HUES48 (cell line): ENCODE measurements at regions not wholly inside any gene's neighbourhood (a gene's known extent, or its start where the extent isn't known, plus 50 kb on each side); places are given as distances from the start of the nearest gene placed in this dataset.
"Not testable (repeated sequence)": the region's sequence is repeated elsewhere in the genome, so short reads cannot be mapped to it uniquely, and the experiment has no call there.

Source experiments
- H3K27ac ChIP-seq: one replicate; pipeline ENCODE4 v1.7.0; 2013; ENCODE audit warnings: low read depth, low read length, inconsistent platforms
- H3K27me3 ChIP-seq: 2 replicates; pipeline ENCODE4 v1.6.1; 2013; ENCODE audit warnings: mild to moderate bottlenecking, low read length; ENCODE audit not compliant: control insufficient read depth, insufficient read depth
- H3K36me3 ChIP-seq: 2 replicates; pipeline ENCODE4 v1.6.1; 2013; ENCODE audit warnings: low read length; ENCODE audit not compliant: control insufficient read depth, insufficient read depth
- H3K4me1 ChIP-seq: 2 replicates; pipeline ENCODE4 v1.6.1; 2013; ENCODE audit warnings: mild to moderate bottlenecking, low read length; ENCODE audit not compliant: control insufficient read depth, insufficient read depth
- H3K4me3 ChIP-seq: 2 replicates; pipeline ENCODE4 v1.5.1; 2013; ENCODE audit warnings: mild to moderate bottlenecking, low read depth, low read length
- H3K9ac ChIP-seq: 2 replicates; pipeline ENCODE4 v1.6.1; 2013; ENCODE audit warnings: mild to moderate bottlenecking, low read depth, low read length, moderate library complexity
- H3K9me3 ChIP-seq: 2 replicates; pipeline ENCODE4 v1.6.1; 2013; ENCODE audit warnings: low read length; ENCODE audit not compliant: control insufficient read depth, insufficient read depth

DNA sequence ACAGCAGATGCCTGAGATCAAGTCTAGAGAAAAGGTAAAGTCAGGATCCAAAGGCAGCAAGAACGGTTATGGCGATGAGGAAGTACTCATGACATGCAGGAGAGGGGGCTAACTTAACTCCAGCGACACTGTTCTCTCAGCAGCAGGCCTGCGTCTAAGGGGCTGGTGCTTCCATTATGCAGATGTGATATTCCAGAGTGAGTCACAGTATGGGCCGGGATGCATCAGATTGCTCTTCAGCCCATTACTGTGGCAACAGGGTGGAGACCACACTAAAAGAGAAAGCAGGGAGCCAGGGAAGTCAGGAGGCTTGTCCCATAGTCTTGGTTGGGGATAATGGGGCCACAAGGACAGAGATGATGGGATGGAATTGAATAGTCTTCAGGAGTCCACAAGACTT lies 151.8 kb upstream of the NTF3 start:
- Histone ChIP-seq H3K9me3 (no peaks in the 10 kb centered on the region), H3K27ac (no peak overlapping the region), H3K4me1 (no peaks in the 10 kb centered on the region), H3K9ac (no peak overlapping the region), H3K4me3 (no peak overlapping the region), H3K36me3 (no peaks in the 10 kb centered on the region), H3K27me3 (no peaks in the 10 kb centered on the region)

DNA sequence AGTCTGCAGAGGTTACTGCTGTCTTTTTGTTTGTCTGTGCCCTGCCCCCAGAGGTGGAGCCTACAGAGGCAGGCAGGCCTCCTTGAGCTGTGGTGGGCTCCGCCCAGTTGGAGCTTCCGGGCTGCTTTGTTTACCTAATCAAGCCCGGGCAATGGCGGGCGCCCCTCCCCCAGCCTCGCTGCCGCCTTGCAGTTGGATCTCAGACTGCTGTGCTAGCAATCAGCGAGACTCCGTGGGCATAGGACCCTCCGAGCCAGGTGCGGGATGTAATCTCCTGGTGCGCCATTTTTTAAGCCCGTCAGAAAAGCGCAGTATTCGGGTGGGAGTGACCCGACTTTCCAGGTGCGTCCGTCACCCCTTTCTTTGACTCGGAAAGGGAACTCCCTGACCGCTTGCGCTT lies 141.5 kb upstream of the NTF3 start:
- H3K36me3 ChIP-seq, H3K27ac ChIP-seq, H3K4me1 ChIP-seq, H3K9ac ChIP-seq, H3K9me3 ChIP-seq, H3K4me3 ChIP-seq, H3K27me3 ChIP-seq: not testable (repeated sequence)

DNA sequence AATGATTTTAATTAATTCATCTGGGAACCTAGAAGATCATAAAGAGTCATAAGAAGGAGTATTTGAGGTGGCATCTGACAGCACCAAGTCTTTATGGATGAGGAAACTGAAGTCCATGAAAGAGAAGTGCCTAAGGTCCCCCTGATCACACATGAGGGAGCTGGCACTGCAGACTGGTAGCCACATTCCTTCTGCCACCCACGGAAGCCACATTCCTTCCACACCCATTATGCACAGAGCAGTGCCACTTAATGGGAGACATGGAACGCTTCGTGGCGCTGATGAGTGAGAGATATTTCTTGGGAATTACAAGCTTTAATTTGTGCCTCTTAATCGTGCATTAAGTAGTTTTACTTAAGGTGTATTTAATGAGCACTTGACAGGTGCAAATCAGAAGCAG lies 139.3 kb upstream of the NTF3 start:
- Histone ChIP-seq H3K27me3 (no peaks in the 10 kb centered on the region), H3K27ac (no peak overlapping the region), H3K9ac (no peak overlapping the region), H3K36me3 (no peaks in the 10 kb centered on the region), H3K4me1 (peaks cover 13% of the 10 kb centered on the region), H3K4me3 (no peak overlapping the region), H3K9me3 (peaks cover 6% of the 10 kb centered on the region; the same call in 1 of the 2 replicates)

DNA sequence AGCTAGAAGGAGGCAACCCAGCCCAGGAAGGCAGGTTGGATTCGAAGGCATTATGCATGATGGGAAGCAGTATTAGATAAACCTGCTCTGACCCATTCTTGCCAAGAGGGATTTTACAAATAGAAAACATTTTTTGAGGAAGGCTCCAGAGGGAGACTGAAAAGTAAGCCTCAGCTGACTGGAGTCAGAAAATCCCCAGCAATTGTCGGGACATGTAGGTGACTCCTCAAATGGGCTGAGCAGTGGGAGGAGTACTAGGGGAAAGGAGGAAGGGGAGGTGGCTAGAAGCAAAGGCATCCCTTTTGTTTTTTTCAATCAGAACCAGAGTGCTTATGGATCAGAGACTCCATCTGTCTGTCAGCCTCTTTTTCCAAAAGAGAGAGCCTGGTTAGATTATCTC lies 138.1 kb upstream of the NTF3 start:
- Histone ChIP-seq H3K27ac (no peak overlapping the region), H3K27me3 (no peaks in the 10 kb centered on the region), H3K4me1 (peaks cover 16% of the 10 kb centered on the region), H3K9ac (no peak overlapping the region), H3K36me3 (no peaks in the 10 kb centered on the region), H3K9me3 (peaks cover 6% of the 10 kb centered on the region; the same call in 1 of the 2 replicates), H3K4me3 (no peak overlapping the region)

DNA sequence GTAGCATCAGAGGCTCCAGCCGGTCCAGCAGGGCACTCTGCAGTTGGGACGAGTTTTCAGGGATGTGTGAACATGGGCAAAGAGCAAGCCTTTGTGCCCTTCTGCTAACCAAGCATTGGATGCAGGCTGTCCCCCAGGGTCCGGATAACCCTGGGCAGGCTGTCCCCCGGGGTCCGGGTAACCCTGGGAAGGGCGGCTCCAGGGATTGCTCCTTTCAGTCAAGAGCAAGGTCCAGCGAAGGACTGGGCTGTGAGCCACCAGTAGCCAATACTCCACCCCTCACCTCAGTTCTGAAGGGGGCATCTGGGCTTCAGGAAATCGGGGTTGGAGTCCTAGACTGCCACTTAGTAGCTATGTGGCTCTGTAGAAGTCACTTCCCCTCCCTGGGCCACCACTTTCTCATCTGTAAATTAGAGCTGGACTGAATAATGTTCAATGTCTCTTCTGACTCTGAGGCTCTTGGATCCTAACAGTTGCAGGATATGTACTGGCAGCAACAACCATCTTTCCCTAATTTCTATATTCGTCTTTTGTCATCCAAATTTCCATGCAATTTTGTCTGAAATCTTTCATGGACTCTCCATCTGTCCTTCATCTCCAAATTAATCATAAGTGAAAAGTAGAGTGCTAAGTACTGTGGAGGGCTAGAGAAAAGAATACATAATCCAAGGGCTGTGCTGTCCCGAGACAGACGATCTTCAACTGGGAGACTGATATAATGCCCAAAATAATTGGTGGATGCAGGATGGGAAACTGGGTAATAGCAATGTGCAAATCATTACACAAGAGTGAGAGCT lies 137.4 kb upstream of the NTF3 start:
- Histone ChIP-seq H3K4me1 (peaks cover 16% of the 10 kb centered on the region), H3K27me3 (no peaks in the 10 kb centered on the region), H3K9me3 (peaks cover 6% of the 10 kb centered on the region; the same call in 1 of the 2 replicates), H3K4me3 (no peak overlapping the region), H3K36me3 (no peaks in the 10 kb centered on the region), H3K27ac (no peak overlapping the region), H3K9ac (no peak overlapping the region)

DNA sequence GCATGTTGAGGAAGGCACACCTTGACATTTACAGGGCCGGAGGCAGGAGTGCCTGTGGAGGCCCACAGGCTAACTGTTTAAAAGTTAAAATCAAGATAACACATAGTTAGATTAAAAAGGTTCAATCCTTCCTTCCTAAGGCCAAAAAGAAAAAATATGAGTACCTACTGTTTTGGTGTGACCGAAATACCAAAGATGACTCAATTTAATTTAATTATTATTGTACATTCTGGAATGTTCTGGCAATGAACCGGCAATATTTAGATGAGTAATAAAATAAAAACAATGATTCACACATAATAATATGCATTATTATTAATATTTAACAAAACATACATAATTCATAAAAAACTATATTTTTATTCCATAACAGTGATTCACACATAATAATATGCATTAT lies 136.8 kb upstream of the NTF3 start:
- Histone ChIP-seq H3K27ac (no peak overlapping the region), H3K9ac (no peak overlapping the region), H3K4me1 (peaks cover 16% of the 10 kb centered on the region), H3K4me3 (no peak overlapping the region), H3K36me3 (no peaks in the 10 kb centered on the region), H3K9me3 (peaks cover 6% of the 10 kb centered on the region; the same call in 1 of the 2 replicates), H3K27me3 (no peaks in the 10 kb centered on the region)

DNA sequence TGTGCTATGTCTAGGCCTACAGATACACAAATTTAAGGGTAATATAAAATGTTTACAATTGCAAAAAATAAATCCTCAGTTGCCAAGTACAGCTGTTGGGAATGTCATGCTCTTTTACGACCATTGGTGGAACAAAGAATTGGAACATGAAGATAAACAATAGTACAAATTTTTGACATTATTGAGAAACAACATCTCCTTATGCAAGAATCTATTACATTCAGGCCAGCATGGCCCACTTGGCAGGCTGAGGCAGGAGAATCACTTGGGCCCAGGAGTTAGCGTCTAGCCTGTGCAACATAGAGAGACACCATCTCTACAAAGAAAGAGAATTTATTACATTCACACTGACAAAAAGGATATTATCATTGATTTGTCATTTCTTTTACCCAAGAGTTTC lies 135.9 kb upstream of the NTF3 start:
- Histone ChIP-seq H3K36me3 (no peaks in the 10 kb centered on the region), H3K9ac (no peak overlapping the region), H3K27me3 (no peaks in the 10 kb centered on the region), H3K9me3 (peaks cover 6% of the 10 kb centered on the region; the same call in 1 of the 2 replicates), H3K4me3 (no peak overlapping the region), H3K4me1 (peaks cover 16% of the 10 kb centered on the region), H3K27ac (no peak overlapping the region)

DNA sequence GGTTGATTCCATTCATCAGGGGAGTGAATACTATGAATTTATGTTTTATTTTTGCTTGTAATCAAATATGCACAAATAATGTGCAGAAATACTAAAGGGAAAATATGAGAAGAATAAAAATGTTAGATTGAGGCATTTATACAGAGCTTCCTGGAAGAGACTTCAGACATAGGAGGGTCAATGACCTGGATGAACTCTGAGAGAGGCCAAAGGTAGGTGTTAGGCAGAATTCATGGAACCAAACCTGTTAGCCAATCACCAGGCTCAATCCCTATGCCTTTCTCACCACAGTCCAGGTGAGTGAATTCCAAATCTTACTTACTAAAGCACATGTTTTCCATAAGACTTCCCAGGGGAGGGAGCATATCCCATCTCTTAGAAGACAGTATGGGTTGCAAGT lies 130.4 kb upstream of the NTF3 start:
- Histone ChIP-seq H3K4me3 (no peak overlapping the region), H3K27me3 (no peaks in the 10 kb centered on the region), H3K4me1 (peaks cover 9% of the 10 kb centered on the region), H3K9me3 (no peaks in the 10 kb centered on the region), H3K27ac (no peak overlapping the region), H3K36me3 (no peaks in the 10 kb centered on the region), H3K9ac (no peak overlapping the region)

DNA sequence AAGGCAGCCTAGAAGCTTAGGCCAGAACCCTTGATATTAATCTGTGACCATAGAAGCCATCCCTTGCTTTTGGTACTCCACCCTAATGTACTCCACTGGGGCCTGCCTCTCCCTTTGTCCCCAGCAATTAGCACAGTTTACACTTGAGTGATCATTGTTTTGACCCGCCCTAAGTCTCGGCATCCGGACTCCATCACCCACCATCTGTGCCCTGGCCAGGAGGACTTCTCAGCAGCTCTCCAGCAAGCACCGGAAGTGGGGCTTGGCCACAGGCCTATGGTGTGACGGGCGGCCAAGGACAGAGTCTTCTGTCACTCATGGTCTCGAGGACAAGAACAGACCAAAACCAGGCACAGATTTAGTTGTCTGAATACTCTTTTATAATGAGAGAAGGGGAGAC lies 126.5 kb upstream of the NTF3 start:
- H3K9ac ChIP-seq, result no peak overlapping the region
- no peaks in the 10 kb centered on the region for H3K27me3 ChIP-seq
- H3K4me1 ChIP-seq, result no peaks in the 10 kb centered on the region
- no peak overlapping the region for H3K27ac ChIP-seq
- no peak overlapping the region for H3K4me3 ChIP-seq
- no peaks in the 10 kb centered on the region for H3K9me3 ChIP-seq
- no peaks in the 10 kb centered on the region for H3K36me3 ChIP-seq

DNA sequence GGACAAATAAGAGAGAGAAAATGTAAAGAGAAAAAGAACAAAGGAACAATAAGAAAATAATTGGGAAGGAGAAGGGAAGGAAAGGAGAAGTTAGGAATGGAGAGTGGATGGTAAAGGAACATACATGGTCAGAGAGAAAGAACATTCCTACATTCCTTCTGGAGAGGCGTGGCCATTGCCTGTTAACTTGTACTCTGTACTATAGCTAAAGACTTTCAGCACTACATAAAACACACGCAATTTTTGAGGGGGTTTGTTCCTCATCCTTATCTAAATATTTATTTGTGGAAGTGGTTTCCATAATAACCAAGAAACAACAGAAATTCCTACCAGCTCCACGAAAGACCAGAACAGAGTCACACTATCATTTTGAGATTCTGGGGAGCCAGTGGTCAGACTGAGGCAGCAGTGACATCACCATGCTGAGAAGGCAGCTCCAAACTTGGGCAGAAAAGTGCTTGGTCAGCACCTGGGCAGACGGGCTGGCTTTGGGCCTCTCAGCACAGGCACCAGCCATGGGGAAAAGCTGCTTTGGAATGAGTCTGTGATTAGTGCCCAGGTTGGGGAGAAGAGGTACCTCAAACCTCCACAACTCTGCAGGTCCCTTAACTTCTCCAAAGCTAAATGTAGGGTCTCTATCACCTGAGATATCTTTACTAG lies 125.9 kb upstream of the NTF3 start:
- no peak overlapping the region for H3K27ac ChIP-seq
- no peaks in the 10 kb centered on the region for H3K27me3 ChIP-seq
- H3K36me3 ChIP-seq, result no peaks in the 10 kb centered on the region
- H3K9ac ChIP-seq, result no peak overlapping the region
- H3K4me3 ChIP-seq, result no peak overlapping the region
- no peaks in the 10 kb centered on the region for H3K9me3 ChIP-seq
- H3K4me1 ChIP-seq, result no peaks in the 10 kb centered on the region

DNA sequence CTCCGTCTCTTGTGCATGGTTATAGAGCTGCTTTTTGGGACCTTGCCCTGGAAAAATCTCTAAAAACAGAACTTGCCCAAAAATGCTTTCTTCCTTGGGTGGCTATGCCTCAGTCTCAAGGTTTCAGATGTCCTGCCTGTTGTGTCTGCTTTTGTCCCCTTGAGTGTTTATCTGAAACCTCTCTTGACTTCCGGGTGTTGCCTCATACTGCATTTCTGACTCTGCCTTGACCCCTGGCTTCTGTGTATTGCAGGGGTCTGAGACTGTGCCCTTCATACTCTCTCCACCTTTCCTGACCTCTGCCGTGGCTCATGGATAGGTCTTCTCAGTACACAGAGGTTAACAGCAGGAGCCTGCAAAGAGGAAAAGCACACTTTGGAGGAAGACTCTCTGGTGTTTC lies 124.8 kb upstream of the NTF3 start:
- H3K4me3 ChIP-seq, result no peak overlapping the region
- no peaks in the 10 kb centered on the region for H3K4me1 ChIP-seq
- H3K27ac ChIP-seq, result no peak overlapping the region
- no peaks in the 10 kb centered on the region for H3K27me3 ChIP-seq
- no peaks in the 10 kb centered on the region for H3K36me3 ChIP-seq
- H3K9ac ChIP-seq, result no peak overlapping the region
- H3K9me3 ChIP-seq, result no peaks in the 10 kb centered on the region
